ENCODE measurements at regions not wholly inside any gene's neighbourhood (a gene's known extent, or its start where the extent isn't known, plus 50 kb on each side); places are given as distances from the start of the nearest gene placed in this dataset.

- Mint-ChIP-seq H3K27ac (no peak overlapping the region), H3K27me3 (peaks cover 13 to 17% of the 10 kb centered on the region in 2 donors), H3K4me1 (ENCODE audit: low read depth in 2 of 2) (peaks cover 3 to 7% of the 10 kb centered on the region in 2 donors), H3K4me3 (no peak overlapping the region), H3K36me3 (ENCODE audit: insufficient read depth) (no peaks in the 10 kb centered on the region), H3K9me3 (no peaks in the 10 kb centered on the region)
- DNase-seq (no peak), ATAC-seq (replicated peaks) (no peak)
Observed at GRCh38 chr2:7400628-7401027, 483.4 kb downstream of the RNF144A start.

GRCh38 chr2:7403092-7403775, 486.0 kb downstream of the RNF144A start:
- no peak for ATAC-seq (replicated peaks)
- Mint-ChIP-seq H3K27ac (no peak overlapping the region), H3K9me3 (no peaks in the 10 kb centered on the region), H3K4me1 (ENCODE audit: low read depth in 2 of 2) (peaks cover 3 to 7% of the 10 kb centered on the region in 2 donors), H3K36me3 (ENCODE audit: insufficient read depth) (peaks cover 3% of the 10 kb centered on the region), H3K27me3 (peaks cover 15 to 17% of the 10 kb centered on the region in 2 donors), H3K4me3 (no peak overlapping the region)
- DNase-seq = no peak

GRCh38 chr2:7405861-7406715, 488.9 kb downstream of the RNF144A start:
- Mint-ChIP-seq H3K27ac (no peak overlapping the region), H3K4me1 (ENCODE audit: low read depth in 2 of 2) (peaks cover 3 to 7% of the 10 kb centered on the region in 2 donors), H3K9me3 (no peaks in the 10 kb centered on the region), H3K27me3 (peaks cover 15 to 17% of the 10 kb centered on the region in 2 donors), H3K36me3 (ENCODE audit: insufficient read depth) (peaks cover 4% of the 10 kb centered on the region), H3K4me3 (no peak overlapping the region)
- DNase-seq (no peak), ATAC-seq (replicated peaks) (no peak)

- DNase-seq (no peak), ATAC-seq (replicated peaks) (no peak)
- Mint-ChIP-seq H3K4me1 (ENCODE audit: low read depth in 2 of 2) (peaks cover 3 to 7% of the 10 kb centered on the region in 2 donors), H3K4me3 (no peak overlapping the region), H3K27ac (no peak overlapping the region), H3K27me3 (peaks cover 13 to 17% of the 10 kb centered on the region in 2 donors), H3K9me3 (no peaks in the 10 kb centered on the region), H3K36me3 (ENCODE audit: insufficient read depth) (peaks cover 4% of the 10 kb centered on the region)
Observed at GRCh38 chr2:7407001-7407400, 489.8 kb downstream of the RNF144A start.

- Mint-ChIP-seq H3K27ac (no peak overlapping the region), H3K4me3 (no peak overlapping the region), H3K27me3 (peaks cover 4 to 17% of the 10 kb centered on the region in 2 donors), H3K36me3 (ENCODE audit: insufficient read depth) (peaks cover 4% of the 10 kb centered on the region), H3K4me1 (ENCODE audit: low read depth in 2 of 2) (peaks cover 0 to 3% of the 10 kb centered on the region in 2 donors), H3K9me3 (no peaks in the 10 kb centered on the region)
- DNase-seq (no peak), ATAC-seq (replicated peaks) (no peak)
Observed at GRCh38 chr2:7407906-7408680, 490.9 kb downstream of the RNF144A start.

- peaks cover 4% of the 10 kb centered on the region for H3K36me3 Mint-ChIP-seq (ENCODE audit: insufficient read depth)
- peaks cover 1 to 7% of the 10 kb centered on the region in 2 donors for H3K27me3 Mint-ChIP-seq
- H3K4me1 Mint-ChIP-seq (ENCODE audit: low read depth in 2 of 2) = no peaks in the 10 kb centered on the region
- DNase-seq (no peak), ATAC-seq (replicated peaks) (no peak)
- H3K27ac Mint-ChIP-seq = no peak overlapping the region
- no peak overlapping the region for H3K4me3 Mint-ChIP-seq
- H3K9me3 Mint-ChIP-seq = no peaks in the 10 kb centered on the region
Observed at GRCh38 chr2:7411691-7412090, 494.5 kb downstream of the RNF144A start.

- peaks cover 0 to 2% of the 10 kb centered on the region in 2 donors for H3K9me3 Mint-ChIP-seq
- no peaks in the 10 kb centered on the region for H3K4me1 Mint-ChIP-seq (ENCODE audit: low read depth in 2 of 2)
- H3K27ac Mint-ChIP-seq = no peak overlapping the region
- ATAC-seq (replicated peaks) = no peak
- H3K27me3 Mint-ChIP-seq = peaks cover 24 to 38% of the 10 kb centered on the region in 2 donors
- H3K36me3 Mint-ChIP-seq (ENCODE audit: insufficient read depth) = no peaks in the 10 kb centered on the region
- no peak overlapping the region for H3K4me3 Mint-ChIP-seq
- DNase-seq = no peak
Observed at GRCh38 chr2:7417845-7418742, 500.9 kb downstream of the RNF144A start.

- DNase-seq = no peak
- H3K36me3 Mint-ChIP-seq (ENCODE audit: insufficient read depth) = no peaks in the 10 kb centered on the region
Observed at GRCh38 chr2:7419186-7419585, 502.0 kb downstream of the RNF144A start.

GRCh38 chr2:7419814-7420311, 502.7 kb downstream of the RNF144A start:
- H3K27me3 Mint-ChIP-seq = peaks cover 24 to 38% of the 10 kb centered on the region in 2 donors
- H3K4me3 Mint-ChIP-seq = no peak overlapping the region
- H3K27ac Mint-ChIP-seq = no peak overlapping the region
- no peaks in the 10 kb centered on the region for H3K4me1 Mint-ChIP-seq (ENCODE audit: low read depth in 2 of 2)
- ATAC-seq (replicated peaks) (no peak), DNase-seq (no peak)
- H3K36me3 Mint-ChIP-seq (ENCODE audit: insufficient read depth) = no peaks in the 10 kb centered on the region
- H3K9me3 Mint-ChIP-seq = peaks cover 0 to 2% of the 10 kb centered on the region in 2 donors

More at GRCh38 chr2:7419186-7419585, 502.0 kb downstream of the RNF144A start:
- no peak for ATAC-seq (replicated peaks)
- H3K27me3 Mint-ChIP-seq = peaks cover 24 to 38% of the 10 kb centered on the region in 2 donors
- H3K4me1 Mint-ChIP-seq (ENCODE audit: low read depth in 2 of 2) = no peaks in the 10 kb centered on the region
- H3K27ac Mint-ChIP-seq = no peak overlapping the region
- peaks cover 0 to 2% of the 10 kb centered on the region in 2 donors for H3K9me3 Mint-ChIP-seq
- no peak overlapping the region for H3K4me3 Mint-ChIP-seq

GRCh38 chr2:7420530-7420929, 503.3 kb downstream of the RNF144A start:
- Mint-ChIP-seq H3K27ac (no peak overlapping the region), H3K27me3 (peaks cover 24 to 38% of the 10 kb centered on the region in 2 donors), H3K36me3 (ENCODE audit: insufficient read depth) (no peaks in the 10 kb centered on the region), H3K4me1 (ENCODE audit: low read depth in 2 of 2) (no peaks in the 10 kb centered on the region), H3K9me3 (peaks cover 0 to 2% of the 10 kb centered on the region in 2 donors), H3K4me3 (no peak overlapping the region)
- DNase-seq (no peak), ATAC-seq (replicated peaks) (no peak)

GRCh38 chr2:7424481-7424880, 507.3 kb downstream of the RNF144A start:
- H3K36me3 Mint-ChIP-seq (ENCODE audit: insufficient read depth) = no peaks in the 10 kb centered on the region
- H3K9me3 Mint-ChIP-seq = no peaks in the 10 kb centered on the region
- ATAC-seq (replicated peaks) (no peak), DNase-seq (no peak)
- H3K27me3 Mint-ChIP-seq = peaks cover 18 to 23% of the 10 kb centered on the region in 2 donors
- H3K4me1 Mint-ChIP-seq (ENCODE audit: low read depth in 2 of 2) = peaks cover 16 to 18% of the 10 kb centered on the region in 2 donors
- no peak overlapping the region for H3K4me3 Mint-ChIP-seq
- no peak overlapping the region for H3K27ac Mint-ChIP-seq

- H3K27ac Mint-ChIP-seq = peak overlapping the region in 1 of 2 donors; percentile 59
- H3K4me1 Mint-ChIP-seq (ENCODE audit: low read depth in 2 of 2) = peaks cover 28 to 36% of the 10 kb centered on the region in 2 donors
- ATAC-seq (replicated peaks) (peak; percentile 48), DNase-seq (peak; percentile 42 to 55 (median 48))
- H3K9me3 Mint-ChIP-seq = no peaks in the 10 kb centered on the region
- H3K27me3 Mint-ChIP-seq = peaks cover 0 to 4% of the 10 kb centered on the region in 2 donors
- H3K4me3 Mint-ChIP-seq = peak overlapping the region in 1 of 2 donors; percentile 42
- no peaks in the 10 kb centered on the region for H3K36me3 Mint-ChIP-seq (ENCODE audit: insufficient read depth)
Observed at GRCh38 chr2:7427293-7428060, 510.3 kb downstream of the RNF144A start.
